Sigmoid colon (tissue), 4 donors: ENCODE measurements at regions not wholly inside any gene's neighbourhood (a gene's known extent, or its start where the extent isn't known, plus 50 kb on each side); places are given as distances from the start of the nearest gene placed in this dataset.

Source experiments
- EP300 ChIP-seq, 4 donors: sonication (generic); formaldehyde crosslinking; IDR thresholded peaks; one replicate each; pipeline ENCODE4 v1.6.1; 2017; ENCODE audit warnings: antibody characterized with exemption in 4 of 4
- POLR2A ChIP-seq, 2 donors: fragments of 450-650 bp; IDR thresholded peaks; one replicate each; pipeline ENCODE4 v1.6.1; 2016; ENCODE audit warnings: antibody characterized with exemption in 2 of 2, mild to moderate bottlenecking in 2 of 2, moderate library complexity in 2 of 2
- POLR2AphosphoS5 ChIP-seq, 4 donors: sonication (generic); formaldehyde crosslinking; IDR thresholded peaks; one replicate each; pipeline ENCODE4 v1.6.1; 2017; ENCODE audit warnings: antibody characterized with exemption in 4 of 4
- TF ChIP-seq, protein P1 (sequence below), 4 experiments: fragments of 450-650 bp in 3 of 4; fragments of 200-600 bp in 1 of 4; IDR thresholded peaks; one replicate each; pipeline ENCODE4 v1.5.1; 2016 to 2019; ENCODE audit warnings: antibody characterized with exemption in 4 of 4, mild to moderate bottlenecking in 3 of 4, moderate library complexity in 2 of 4

GRCh38 chr2:238963161-238963970, 115.5 kb downstream of the TWIST2 start:
- TF ChIP-seq, protein P1, sequence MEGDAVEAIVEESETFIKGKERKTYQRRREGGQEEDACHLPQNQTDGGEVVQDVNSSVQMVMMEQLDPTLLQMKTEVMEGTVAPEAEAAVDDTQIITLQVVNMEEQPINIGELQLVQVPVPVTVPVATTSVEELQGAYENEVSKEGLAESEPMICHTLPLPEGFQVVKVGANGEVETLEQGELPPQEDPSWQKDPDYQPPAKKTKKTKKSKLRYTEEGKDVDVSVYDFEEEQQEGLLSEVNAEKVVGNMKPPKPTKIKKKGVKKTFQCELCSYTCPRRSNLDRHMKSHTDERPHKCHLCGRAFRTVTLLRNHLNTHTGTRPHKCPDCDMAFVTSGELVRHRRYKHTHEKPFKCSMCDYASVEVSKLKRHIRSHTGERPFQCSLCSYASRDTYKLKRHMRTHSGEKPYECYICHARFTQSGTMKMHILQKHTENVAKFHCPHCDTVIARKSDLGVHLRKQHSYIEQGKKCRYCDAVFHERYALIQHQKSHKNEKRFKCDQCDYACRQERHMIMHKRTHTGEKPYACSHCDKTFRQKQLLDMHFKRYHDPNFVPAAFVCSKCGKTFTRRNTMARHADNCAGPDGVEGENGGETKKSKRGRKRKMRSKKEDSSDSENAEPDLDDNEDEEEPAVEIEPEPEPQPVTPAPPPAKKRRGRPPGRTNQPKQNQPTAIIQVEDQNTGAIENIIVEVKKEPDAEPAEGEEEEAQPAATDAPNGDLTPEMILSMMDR (IDR thresholded peaks at IDR 0.05): no peak
- TF ChIP-seq EP300 (IDR thresholded peaks at IDR 0.05): no peak
- TF ChIP-seq POLR2A (IDR thresholded peaks at IDR 0.05): no peak
- TF ChIP-seq POLR2AphosphoS5 (IDR thresholded peaks at IDR 0.05): no peak
